HG02938 (cell line): ENCODE measurements at regions not wholly inside any gene's neighbourhood (a gene's known extent, or its start where the extent isn't known, plus 50 kb on each side); places are given as distances from the start of the nearest gene placed in this dataset.
"Not testable (repeated sequence)": the region's sequence is repeated elsewhere in the genome, so short reads cannot be mapped to it uniquely, and the experiment has no call there.

Experiments used
- ATAC-seq: cut with Tn5 transposase; IDR thresholded peaks from one replicate; pipeline ENCODE4 v1.9.1; 2021; ENCODE audit warnings: mild to moderate bottlenecking, moderate library complexity; ENCODE audit not compliant: unreplicated experiment

DNA sequence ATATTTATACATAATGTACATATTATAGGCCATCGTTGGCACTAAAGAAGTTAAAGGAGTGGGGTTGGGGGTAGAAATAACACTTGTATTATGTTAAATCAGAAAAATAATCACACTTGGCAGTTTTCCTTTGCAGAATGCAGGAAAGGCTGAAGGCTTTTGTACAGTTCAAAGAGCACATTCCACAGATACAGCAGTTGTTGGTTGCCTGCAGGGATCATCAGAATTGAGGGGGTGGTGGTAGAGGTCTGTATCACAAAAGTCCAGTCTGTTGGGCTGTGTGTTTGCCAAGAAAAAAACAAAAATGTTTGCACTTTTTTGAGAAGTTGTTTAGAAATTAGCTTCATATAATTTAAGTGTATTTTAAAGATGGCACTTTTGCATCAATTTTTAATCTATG is 231.8 kb upstream of the FOXP2 start:
- ATAC-seq = no peak

DNA sequence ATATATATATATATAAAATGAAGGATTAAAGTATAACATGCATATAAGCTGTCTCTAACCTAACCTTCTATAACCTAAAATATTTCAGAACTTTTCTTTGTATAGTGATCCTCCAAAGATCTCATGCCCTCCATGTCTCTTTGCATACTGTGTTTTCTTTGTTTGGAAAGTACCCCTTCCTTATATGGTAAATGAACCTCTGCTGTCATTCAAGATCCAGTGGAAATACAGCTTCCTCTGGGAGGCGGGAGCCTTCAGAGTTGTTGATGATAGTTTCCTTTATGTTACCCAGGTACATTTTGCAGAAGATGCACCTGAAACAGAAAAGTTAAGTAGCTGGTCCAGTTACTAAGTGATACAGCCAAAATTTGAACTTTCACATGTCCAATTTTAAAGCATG is 233.3 kb upstream of the FOXP2 start:
- no peak for ATAC-seq

DNA sequence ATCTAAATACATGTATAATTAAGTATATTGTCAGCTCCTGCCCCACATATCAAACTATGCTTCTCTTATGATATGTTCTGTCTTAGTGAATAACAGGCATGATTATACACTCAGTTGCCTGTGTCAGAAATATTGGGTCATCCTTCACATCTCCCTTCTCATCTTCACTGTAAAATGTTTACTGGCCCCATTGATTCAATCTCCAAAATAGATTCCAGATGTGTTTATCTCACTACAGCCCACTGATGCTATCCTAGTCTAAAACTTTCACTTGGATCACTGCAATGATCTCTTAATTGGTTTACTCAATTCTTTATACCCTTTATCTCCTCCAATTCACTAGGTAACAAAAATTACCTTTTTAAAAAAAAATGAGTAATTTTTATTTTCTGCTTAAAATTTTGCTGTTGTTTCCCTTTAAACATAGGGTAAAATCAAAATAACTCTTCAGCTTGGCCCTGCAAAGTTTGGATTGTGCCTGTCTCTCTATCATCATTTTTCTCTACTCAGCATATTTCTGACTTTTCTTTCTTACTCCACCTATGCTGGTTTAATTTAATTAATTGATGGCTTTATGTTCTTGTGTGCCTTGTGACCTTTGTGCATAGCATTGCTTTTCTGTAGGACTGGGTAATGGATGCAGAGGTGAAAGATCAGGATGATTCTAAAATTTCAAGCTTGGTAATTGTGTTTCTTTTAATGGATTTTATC is 233.9 kb upstream of the FOXP2 start:
- ATAC-seq = no peak

DNA sequence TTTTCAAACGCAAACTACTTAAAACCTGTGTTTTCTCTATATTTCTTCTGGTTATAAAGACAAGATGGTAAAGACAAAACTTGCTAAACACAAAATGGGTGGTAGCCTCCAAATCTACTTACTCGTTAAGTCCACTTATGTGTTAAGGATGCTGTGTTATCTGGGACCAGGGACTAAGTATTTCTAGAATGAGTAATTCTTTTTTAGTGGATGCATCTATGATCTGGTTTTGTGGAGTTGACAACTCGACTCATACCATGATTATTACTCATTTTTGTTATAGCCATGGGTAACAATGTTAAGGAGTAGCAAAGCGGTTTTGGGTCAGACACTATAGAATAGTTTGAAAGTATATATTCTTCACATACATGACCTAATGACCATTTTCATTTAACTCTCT is 239.5 kb upstream of the FOXP2 start:
- no peak for ATAC-seq

DNA sequence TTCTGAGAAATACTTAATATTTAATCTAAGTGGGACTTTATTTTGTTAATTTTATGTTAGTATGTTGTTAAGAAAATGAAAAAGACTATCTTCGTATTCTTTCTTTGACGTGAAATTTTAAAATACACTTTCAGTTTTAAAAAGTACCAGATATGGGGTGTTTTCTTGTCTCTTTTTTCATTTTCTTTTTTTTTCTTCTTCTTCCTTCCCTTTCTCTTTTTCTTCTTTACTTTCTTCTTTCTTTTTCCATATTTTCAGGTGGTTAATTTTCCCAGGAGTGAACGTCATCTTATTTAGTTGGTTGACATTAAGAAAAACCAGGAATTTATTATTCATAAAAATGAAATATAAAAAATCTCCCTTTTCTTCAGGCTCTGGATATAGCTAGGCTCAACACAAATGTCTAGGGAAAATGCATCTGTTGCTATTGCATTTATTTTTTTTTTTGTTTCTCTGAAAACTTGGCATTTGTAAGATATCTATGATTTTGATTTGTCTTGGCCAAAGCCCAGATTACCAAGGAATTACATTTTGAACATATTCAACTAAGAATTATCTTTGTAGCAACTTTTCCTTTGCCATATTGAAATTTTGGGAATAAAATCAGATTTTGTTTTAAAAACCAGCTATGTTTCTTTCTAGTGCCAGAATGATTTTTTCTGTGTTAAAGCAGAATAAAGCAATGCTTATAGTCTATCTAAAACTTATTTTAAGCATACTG is 241.3 kb upstream of the FOXP2 start:
- ATAC-seq = no peak

DNA sequence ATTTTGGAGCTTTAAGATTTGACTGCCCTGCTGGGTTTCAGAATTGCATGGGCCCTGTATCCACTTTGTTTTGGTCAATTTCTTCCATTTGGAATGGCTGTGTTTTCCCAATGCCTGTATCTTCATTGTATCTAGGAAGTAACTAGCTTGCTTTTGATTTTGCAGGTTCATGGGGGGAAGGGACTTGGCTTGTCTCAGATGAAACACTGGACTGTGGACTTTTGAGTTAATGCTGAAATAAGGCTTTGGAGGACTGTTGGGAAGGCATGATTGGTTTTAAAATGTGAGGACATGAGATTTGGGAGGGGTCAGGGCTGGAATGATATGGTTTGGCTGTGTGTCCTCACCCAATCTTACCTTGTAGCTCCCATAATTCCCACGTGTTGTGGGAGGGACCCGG is 245.2 kb upstream of the FOXP2 start:
- ATAC-seq = not testable (repeated sequence)

DNA sequence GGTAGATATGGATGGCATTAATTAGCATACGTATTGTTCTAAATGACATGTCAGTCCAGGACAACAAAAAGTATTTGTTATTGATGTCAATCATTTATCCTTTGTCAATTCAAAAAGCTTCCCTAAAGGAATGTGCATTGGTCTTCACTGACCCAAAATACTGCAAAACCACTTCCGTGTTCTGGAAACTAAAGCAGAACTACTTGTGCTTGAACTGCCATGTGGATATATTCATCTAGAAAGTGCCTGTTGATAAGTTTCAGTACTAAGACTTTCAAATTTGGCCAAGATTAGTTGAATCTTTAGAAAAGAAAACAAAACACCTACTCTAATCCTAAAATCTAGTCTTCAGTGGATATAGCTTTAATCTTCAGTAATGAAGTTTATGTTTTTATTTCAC is 242.1 kb upstream of the PPP1R3A start:
- ATAC-seq = no peak

DNA sequence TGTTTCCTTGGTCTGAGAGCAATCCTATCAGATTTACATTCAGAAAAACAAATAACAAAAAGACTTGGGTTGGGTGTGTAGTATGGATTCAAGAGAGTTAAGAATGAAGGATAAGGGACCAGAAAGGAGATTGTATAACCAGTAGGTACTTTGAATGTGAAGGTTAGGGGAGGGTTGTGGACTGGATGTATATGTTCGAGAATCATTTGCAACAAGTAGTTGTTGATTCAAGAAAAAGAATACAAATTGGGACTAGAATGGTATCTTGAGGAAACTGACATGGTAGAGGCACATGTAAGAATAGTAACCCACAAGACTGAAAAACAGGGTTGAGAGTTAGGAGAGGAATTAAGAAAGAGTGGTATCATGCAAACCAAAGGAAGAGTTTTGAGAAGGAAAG is 240.0 kb upstream of the PPP1R3A start:
- ATAC-seq = no peak

DNA sequence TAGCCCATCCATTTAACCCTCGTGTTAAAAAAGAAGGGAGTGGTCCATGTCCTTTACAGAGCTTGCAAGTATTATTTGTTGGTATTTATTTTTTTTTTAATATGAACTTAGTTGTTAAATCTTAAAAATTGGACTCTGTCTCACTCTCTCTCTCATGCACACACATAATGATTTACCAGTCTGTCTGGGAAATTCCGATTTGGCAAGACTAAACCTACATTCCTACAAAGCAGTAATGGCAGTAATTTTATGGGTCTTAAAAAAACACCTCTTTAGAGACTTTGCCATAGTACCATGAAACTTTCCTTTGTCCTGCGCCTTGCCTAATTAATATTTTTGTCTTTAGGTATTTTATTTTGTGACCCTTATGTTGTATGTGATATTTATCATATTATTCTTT is 239.5 kb upstream of the PPP1R3A start:
- no peak for ATAC-seq

DNA sequence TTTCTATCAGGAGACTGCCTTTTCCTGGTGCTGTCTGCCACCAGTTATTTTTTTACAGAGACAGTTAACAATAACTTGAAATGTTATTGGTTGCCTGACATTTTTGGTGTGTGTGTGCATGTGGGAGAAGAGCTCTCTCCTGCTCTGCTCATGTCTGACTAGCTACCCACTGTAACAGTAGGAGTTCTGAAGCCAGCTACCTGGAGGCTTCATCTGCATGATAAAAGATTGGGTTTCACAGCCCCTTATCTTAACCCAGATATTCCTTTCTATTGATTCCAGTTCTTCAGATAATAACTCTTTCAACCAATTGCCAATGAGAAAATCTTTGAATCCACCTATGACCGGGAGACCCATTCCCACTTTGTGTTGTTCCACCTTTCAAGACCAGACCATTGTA is 237.4 kb upstream of the PPP1R3A start:
- no peak for ATAC-seq

DNA sequence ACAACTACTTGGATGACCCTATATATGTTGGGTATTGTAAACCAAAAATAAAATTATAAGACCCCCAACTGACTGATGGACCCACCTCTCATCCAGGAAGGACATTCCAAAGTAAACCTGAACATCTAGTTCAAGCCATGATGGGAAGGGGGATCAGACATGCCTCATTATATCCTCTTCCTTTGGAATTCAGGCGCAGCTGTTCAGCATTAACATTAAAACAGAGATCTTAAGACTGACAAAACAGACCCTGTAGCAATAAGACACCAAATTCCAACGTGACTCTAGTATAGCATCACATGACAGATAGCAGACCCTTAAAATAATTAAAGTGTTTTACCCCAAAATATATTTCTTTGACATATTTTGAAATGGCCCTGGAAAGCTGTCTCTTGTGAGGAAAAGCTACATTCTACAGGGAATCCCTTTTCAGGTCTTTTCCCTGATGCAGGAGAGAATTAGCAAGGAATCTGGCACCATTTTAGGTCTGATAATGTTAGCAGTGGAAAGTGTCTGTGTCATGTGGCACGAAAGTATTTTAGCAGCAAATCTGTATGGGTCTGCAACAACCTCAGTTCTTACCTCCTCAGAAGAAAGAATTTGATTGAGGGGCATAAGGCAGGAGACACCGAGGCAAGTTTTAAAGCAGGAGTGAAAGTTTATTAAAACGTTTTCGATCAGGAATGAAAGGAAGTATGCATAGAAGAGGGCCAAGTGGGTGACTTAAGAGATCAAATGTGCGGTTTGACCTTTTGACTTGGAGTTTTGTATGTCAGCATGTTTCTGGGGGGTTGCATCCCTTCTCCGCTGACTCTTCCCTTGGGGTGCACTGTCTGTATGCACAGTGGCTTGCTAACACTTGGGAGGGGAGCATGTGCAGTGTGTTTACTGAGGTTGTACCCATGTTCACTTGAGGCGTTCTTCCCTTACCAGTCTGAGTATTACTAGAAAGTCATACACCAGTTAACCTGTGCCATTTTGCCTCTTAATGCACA is 236.6 kb upstream of the PPP1R3A start:
- ATAC-seq = no peak

DNA sequence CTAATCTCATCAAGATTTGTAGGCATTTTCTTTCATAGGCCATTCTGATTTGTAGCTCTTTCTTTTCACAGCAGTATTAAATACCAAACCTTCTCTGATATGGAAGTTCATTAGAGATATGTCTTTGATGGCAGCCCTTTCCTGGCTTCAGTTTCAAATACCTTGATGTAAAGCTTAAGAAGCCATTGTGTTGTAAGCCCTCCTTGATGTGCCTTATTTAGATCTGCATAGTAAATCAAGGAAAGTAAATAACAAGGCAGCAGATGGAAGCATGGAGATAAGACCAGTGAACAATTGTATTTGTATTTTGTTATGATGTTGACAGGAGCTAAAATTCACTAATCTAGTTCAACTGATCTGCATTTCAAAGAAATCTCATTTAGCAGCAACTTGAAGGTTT is 234.9 kb upstream of the PPP1R3A start:
- no peak for ATAC-seq

DNA sequence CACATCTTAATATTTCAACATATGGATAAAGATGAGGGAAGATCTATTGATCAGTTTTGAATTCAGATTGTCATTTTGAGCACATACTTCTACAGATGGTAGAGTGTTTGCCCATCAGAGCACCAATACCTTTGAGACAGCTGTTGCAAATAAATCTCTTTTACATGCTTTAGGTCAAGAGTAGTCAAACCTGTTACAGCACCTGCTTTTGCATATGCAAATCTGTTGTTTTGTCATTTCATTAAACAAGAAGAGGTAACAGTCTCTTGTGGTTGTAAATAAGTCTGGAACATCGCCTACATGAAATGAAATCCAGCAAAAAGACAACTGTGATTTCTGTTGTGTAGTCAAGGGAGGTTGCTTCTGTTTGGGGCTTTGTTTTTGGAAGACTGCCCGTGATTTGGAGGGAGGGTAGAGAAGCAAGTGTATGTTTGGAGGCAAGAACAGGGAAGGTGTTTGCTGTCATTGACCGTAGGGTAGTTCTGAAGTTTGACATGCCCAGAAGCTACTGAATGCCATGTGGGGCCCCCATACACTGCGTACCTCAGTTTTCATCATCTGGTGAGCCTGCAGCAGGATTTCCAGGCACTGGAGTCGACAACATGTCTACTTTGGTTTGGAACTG is 233.6 kb upstream of the PPP1R3A start:
- ATAC-seq = no peak

DNA sequence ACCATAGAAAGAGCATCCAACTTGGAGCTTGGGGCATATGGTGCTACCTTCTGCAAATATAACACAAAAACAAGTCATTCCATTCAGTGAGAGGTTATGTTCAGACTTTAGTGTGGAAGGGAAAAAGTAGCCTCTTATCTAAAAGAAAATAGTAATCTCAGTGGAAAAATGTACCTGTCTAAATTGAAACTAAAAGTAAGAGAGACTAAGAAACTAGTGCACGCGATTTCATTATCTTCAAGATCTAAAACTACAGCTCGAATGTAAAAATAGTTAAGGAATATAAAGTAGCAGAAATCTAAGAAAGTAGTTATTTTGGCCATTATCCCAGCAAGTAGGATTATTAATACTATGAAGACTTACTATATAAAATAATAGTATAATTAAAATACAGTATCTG is 233.0 kb upstream of the PPP1R3A start:
- ATAC-seq = no peak

DNA sequence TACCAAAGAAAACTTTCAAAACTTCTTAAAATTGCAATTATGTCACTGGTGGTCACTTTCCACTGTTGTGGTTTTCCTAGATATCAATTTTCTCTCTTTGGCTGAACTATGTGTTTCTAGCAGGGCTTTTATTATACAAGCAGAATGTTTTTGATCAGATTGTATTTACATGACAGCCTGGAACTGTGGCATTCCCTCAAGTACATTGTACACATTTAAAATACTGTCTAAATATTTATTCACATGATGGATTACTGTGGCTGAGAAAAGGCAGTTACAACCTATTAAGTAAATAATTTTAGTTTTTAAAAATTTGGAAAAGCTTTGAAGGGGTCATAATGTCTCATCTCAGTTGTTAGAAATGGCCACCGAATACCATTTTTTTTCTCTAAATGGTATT is 231.9 kb upstream of the PPP1R3A start:
- no peak for ATAC-seq

DNA sequence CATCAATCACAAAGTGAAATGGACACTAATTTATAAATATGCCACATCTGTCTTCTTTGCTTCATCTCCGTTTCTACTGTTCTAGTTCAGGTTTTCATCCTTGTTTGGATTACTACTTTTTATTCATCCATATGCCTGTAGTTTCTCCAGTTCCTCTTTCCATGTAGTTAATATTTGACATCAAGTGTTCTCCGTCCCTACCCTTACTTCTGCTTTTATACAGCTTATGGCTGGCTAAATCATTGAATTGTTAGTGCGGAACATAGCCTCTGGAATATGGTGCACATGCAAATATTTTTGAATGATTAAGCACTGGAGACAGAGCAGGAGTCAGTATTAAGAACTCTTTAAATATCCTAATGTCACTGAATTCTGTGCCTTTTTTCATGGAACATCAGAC is 230.0 kb upstream of the PPP1R3A start:
- ATAC-seq = no peak

DNA sequence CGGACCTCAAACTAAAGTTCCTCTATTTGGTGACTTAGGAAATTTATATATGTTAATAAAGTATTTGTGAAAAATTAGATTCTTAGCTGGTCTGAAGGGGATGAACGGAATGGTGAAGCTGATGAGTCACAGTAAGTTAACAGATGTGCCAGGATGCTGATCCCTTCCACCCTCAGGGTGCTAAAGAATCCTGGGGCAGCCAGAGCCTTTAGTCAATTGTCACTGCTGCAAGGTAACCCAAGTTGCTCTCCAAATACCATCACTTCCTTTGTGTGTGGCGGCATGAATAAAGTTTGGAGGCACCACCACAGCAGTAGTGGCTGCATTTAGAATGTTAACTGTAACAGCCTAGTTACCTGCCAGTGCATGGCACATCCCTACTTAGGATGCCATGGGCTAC is 222.6 kb upstream of the PPP1R3A start:
- no peak for ATAC-seq

DNA sequence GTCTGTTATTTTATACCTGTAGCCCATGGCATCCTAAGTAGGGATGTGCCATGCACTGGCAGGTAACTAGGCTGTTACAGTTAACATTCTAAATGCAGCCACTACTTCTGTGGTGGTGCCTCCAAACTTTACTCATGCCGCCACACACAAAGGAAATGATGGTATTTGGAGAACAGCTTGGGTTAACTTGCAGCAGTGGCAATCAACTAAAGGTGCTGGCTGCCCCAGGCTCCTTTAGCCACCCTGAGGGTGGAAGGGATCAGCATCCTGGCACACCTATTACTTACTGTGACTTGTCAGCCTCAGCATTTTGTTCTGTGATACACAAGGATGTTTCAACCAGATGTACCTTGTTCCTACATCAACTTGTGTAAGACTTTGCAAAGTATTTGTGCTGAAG is 221.8 kb upstream of the PPP1R3A start:
- no peak for ATAC-seq

DNA sequence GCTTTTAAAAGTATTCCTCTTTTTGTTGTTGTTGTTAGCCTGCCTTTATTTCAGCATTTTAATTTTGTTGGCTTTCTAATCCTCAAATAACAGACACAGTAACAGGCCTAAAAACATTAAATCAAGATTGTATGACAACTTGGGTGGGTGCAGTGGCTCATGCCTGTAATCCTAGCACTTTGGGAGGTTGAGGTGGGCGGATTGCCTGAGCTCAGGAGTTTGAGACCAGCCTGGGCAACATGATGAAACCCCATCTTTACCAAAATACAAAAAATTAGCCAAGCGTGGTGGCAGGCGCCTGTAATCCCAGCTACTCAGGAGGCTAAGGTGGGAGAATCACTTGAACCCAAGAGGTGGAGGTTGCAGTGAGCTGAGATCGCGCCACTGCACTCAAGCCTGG is 220.9 kb upstream of the PPP1R3A start:
- ATAC-seq = not testable (repeated sequence)

DNA sequence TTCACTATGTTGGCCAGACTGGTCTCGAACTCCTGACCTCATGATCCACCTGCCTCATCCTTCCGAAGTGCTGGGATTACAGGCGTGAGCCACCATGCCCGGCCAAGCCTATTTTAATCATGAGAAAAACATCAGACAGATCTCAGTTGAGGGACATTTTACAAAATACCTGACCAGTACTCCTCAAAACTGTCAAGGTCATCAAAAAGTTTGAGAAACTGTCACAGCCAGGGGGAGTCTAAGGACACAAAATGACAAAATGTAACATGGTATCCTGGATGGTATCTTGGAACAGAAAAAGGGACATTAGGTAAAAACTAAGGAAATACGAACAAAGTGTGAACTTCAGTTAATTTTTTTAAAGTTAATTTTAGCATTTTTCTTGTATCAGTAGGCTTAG is 219.8 kb upstream of the PPP1R3A start:
- no peak for ATAC-seq

DNA sequence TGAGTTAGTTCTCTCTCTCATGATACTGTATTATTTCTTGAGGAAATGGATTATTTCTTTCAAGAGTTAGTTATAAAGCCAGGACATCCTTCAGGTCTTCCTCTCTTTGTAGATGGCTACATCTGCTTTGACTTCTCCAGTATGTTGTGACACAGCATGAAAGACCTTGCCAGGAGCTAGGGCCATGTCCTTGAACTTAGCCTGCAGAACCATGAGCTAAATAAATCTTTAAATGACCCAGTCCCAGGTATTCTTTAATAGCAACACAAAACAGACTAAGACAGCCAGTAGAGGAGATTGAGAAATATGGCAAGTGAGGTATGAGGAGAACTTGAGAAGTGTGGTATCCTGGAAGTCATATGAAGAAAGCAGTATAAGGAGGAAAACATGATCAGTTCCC is 214.9 kb upstream of the PPP1R3A start:
- no peak for ATAC-seq
